ENCODE measurements at regions not wholly inside any gene's neighbourhood (a gene's known extent, or its start where the extent isn't known, plus 50 kb on each side); places are given as distances from the start of the nearest gene placed in this dataset.
A peak's percentile ranks its signal among the peaks of the same experiment; 100 is the strongest.

- Histone ChIP-seq H3K27ac (replicated peaks) (no peak overlapping the region), H3K4me3 (replicated peaks; ENCODE audit: insufficient read depth, low read length) (no peak overlapping the region), H3K27me3 (ENCODE audit: insufficient read depth, poor library complexity, severe bottlenecking) (no peaks in the 10 kb centered on the region)
- no peak for TF ChIP-seq CTCF (IDR thresholded peaks at IDR 0.05; ENCODE audit: insufficient read depth, low read length)
- peak in 1 of 2 experiments; percentile 9 for DNase-seq (ENCODE audit: low read depth in 1 of 2, low spot score in 1 of 2)
These were observed 499.9 kb upstream of the AADAT start for GRCh38 chr4:170589597-170590191.

GRCh38 chr4:170581969-170582368, 492.2 kb upstream of the AADAT start:
- no peak for DNase-seq (ENCODE audit: low read depth in 1 of 2, low spot score in 1 of 2)
- Histone ChIP-seq H3K4me3 (replicated peaks; ENCODE audit: insufficient read depth, low read length) (no peak overlapping the region), H3K27me3 (ENCODE audit: insufficient read depth, poor library complexity, severe bottlenecking) (no peaks in the 10 kb centered on the region), H3K27ac (replicated peaks) (no peak overlapping the region)
- TF ChIP-seq POLR2AphosphoS5 (IDR thresholded peaks at IDR 0.05; ENCODE audit: low read depth) (no peak), SPI1 (IDR thresholded peaks at IDR 0.05; ENCODE audit: borderline replicate concordance, low read depth) (no peak), CTCF (IDR thresholded peaks at IDR 0.05; ENCODE audit: insufficient read depth, low read length) (no peak), REST (IDR thresholded peaks at IDR 0.05; ENCODE audit: insufficient replicate concordance, low read depth) (no peak), GABPA (IDR thresholded peaks at IDR 0.05; ENCODE audit: low read depth) (no peak)

GRCh38 chr4:170581322-170581721, 491.6 kb upstream of the AADAT start:
- TF ChIP-seq POLR2AphosphoS5 (IDR thresholded peaks at IDR 0.05; ENCODE audit: low read depth), result no peak
- TF ChIP-seq GABPA (IDR thresholded peaks at IDR 0.05; ENCODE audit: low read depth), result no peak
- TF ChIP-seq CTCF (IDR thresholded peaks at IDR 0.05; ENCODE audit: insufficient read depth, low read length), result no peak
- TF ChIP-seq SPI1 (IDR thresholded peaks at IDR 0.05; ENCODE audit: borderline replicate concordance, low read depth), result no peak
- no peak for TF ChIP-seq REST (IDR thresholded peaks at IDR 0.05; ENCODE audit: insufficient replicate concordance, low read depth)
- H3K4me3 ChIP-seq (replicated peaks; ENCODE audit: insufficient read depth, low read length), result no peak overlapping the region
- no peaks in the 10 kb centered on the region for H3K27me3 ChIP-seq (ENCODE audit: insufficient read depth, poor library complexity, severe bottlenecking)
- no peak overlapping the region for H3K27ac ChIP-seq (replicated peaks)
- no peak for DNase-seq (ENCODE audit: low read depth in 1 of 2, low spot score in 1 of 2)

GRCh38 chr4:170580651-170581050, 490.9 kb upstream of the AADAT start:
- DNase-seq (ENCODE audit: low read depth in 1 of 2, low spot score in 1 of 2), result no peak
- no peak for TF ChIP-seq REST (IDR thresholded peaks at IDR 0.05; ENCODE audit: insufficient replicate concordance, low read depth)
- no peak for TF ChIP-seq POLR2AphosphoS5 (IDR thresholded peaks at IDR 0.05; ENCODE audit: low read depth)
- no peak for TF ChIP-seq SPI1 (IDR thresholded peaks at IDR 0.05; ENCODE audit: borderline replicate concordance, low read depth)
- TF ChIP-seq CTCF (IDR thresholded peaks at IDR 0.05; ENCODE audit: insufficient read depth, low read length), result no peak
- no peak for TF ChIP-seq GABPA (IDR thresholded peaks at IDR 0.05; ENCODE audit: low read depth)
- no peak overlapping the region for H3K4me3 ChIP-seq (replicated peaks; ENCODE audit: insufficient read depth, low read length)
- H3K27me3 ChIP-seq (ENCODE audit: insufficient read depth, poor library complexity, severe bottlenecking), result no peaks in the 10 kb centered on the region
- H3K27ac ChIP-seq (replicated peaks), result no peak overlapping the region

Data from HL-60 (cell line).